ENCODE measurements at regions not wholly inside any gene's neighbourhood (a gene's known extent, or its start where the extent isn't known, plus 50 kb on each side); places are given as distances from the start of the nearest gene placed in this dataset.

- H3K9me3 ChIP-seq = no peaks in the 10 kb centered on the region
- no peaks in the 10 kb centered on the region for H3K27me3 ChIP-seq
- no peak for DNase-seq
- ATAC-seq (ENCODE audit: low FRiP score in 2 of 2) = no peak
- WGBS, 2 donors = 30 to 45% methylated on average over 9 of the region's 9 CpGs
- no peaks in the 10 kb centered on the region for H3K4me1 ChIP-seq
- H3K36me3 ChIP-seq = no peaks in the 10 kb centered on the region
- H3K4me3 ChIP-seq = no peak overlapping the region
- TF ChIP-seq POLR2AphosphoS5 (IDR thresholded peaks at IDR 0.05) (no peak), EP300 (IDR thresholded peaks at IDR 0.05) (no peak), POLR2A (IDR thresholded peaks at IDR 0.05) (no peak)
- no peak overlapping the region for H3K27ac ChIP-seq
Measured at GRCh38 chr16:26214581-26215174, 522.9 kb downstream of the HS3ST4 start.

GRCh38 chr16:26220894-26221293 lies 529.1 kb downstream of the HS3ST4 start:
- Histone ChIP-seq H3K27ac (no peak overlapping the region), H3K36me3 (no peaks in the 10 kb centered on the region), H3K4me1 (no peaks in the 10 kb centered on the region), H3K27me3 (no peaks in the 10 kb centered on the region), H3K4me3 (no peak overlapping the region), H3K9me3 (no peaks in the 10 kb centered on the region)
- TF ChIP-seq POLR2A (IDR thresholded peaks at IDR 0.05) (no peak), POLR2AphosphoS5 (IDR thresholded peaks at IDR 0.05) (no peak), CTCF (IDR thresholded peaks at IDR 0.05) (no peak), EP300 (IDR thresholded peaks at IDR 0.05) (no peak)
- ATAC-seq (ENCODE audit: low FRiP score in 2 of 2) (no peak), DNase-seq (no peak)

GRCh38 chr16:26231647-26232046 lies 539.9 kb downstream of the HS3ST4 start:
- TF ChIP-seq POLR2AphosphoS5 (IDR thresholded peaks at IDR 0.05) (no peak), POLR2A (IDR thresholded peaks at IDR 0.05) (no peak)
- ATAC-seq (ENCODE audit: low FRiP score in 2 of 2) (no peak), DNase-seq (no peak)
- WGBS, 2 donors = 92 to 93% methylated on average over 2 of the region's 2 CpGs
- H3K36me3 ChIP-seq = no peaks in the 10 kb centered on the region
- H3K27me3 ChIP-seq = no peaks in the 10 kb centered on the region
- H3K27ac ChIP-seq = no peak overlapping the region
- no peak overlapping the region for H3K4me3 ChIP-seq
- no peaks in the 10 kb centered on the region for H3K9me3 ChIP-seq
- H3K4me1 ChIP-seq = no peaks in the 10 kb centered on the region

- H3K9me3 ChIP-seq = peaks cover 0 to 4% (median 2%) of the 10 kb centered on the region in 4 donors
- H3K27me3 ChIP-seq = no peaks in the 10 kb centered on the region
- no peak overlapping the region for H3K27ac ChIP-seq
- H3K36me3 ChIP-seq = no peaks in the 10 kb centered on the region
- DNase-seq (peak in 1 of 2 donors; percentile 28), ATAC-seq (ENCODE audit: low FRiP score in 2 of 2) (peak in 1 of 2 donors; percentile 70)
- H3K4me1 ChIP-seq = no peaks in the 10 kb centered on the region
- no peak overlapping the region for H3K4me3 ChIP-seq
- no peak for TF ChIP-seq POLR2A (IDR thresholded peaks at IDR 0.05)
- TF ChIP-seq CTCF (IDR thresholded peaks at IDR 0.05) = no peak
- no peak for TF ChIP-seq POLR2AphosphoS5 (IDR thresholded peaks at IDR 0.05)
- no peak for TF ChIP-seq EP300 (IDR thresholded peaks at IDR 0.05)
- 62 to 88% methylated on average over 6 of the region's 6 CpGs for WGBS, 2 donors
Measured at GRCh38 chr16:26240807-26241206, 549.0 kb downstream of the HS3ST4 start.

- H3K36me3 ChIP-seq = no peaks in the 10 kb centered on the region
- no peak for DNase-seq
- peaks cover 0 to 4% (median 2%) of the 10 kb centered on the region in 4 donors for H3K9me3 ChIP-seq
- 54 to 69% methylated on average over 1 of the region's 1 CpG for WGBS, 2 donors
- H3K27ac ChIP-seq = no peak overlapping the region
- no peak for ATAC-seq (ENCODE audit: low FRiP score in 2 of 2)
- no peaks in the 10 kb centered on the region for H3K4me1 ChIP-seq
- H3K27me3 ChIP-seq = no peaks in the 10 kb centered on the region
- no peak overlapping the region for H3K4me3 ChIP-seq
- TF ChIP-seq CTCF (IDR thresholded peaks at IDR 0.05) (no peak), POLR2AphosphoS5 (IDR thresholded peaks at IDR 0.05) (no peak), EP300 (IDR thresholded peaks at IDR 0.05) (no peak), POLR2A (IDR thresholded peaks at IDR 0.05) (no peak)
Measured at GRCh38 chr16:26247063-26247462, 555.3 kb downstream of the HS3ST4 start.

GRCh38 chr16:26252598-26252997 lies 560.8 kb downstream of the HS3ST4 start:
- no peaks in the 10 kb centered on the region for H3K36me3 ChIP-seq
- H3K9me3 ChIP-seq = no peaks in the 10 kb centered on the region
- TF ChIP-seq EP300 (IDR thresholded peaks at IDR 0.05) (no peak), POLR2AphosphoS5 (IDR thresholded peaks at IDR 0.05) (no peak), CTCF (IDR thresholded peaks at IDR 0.05) (no peak), POLR2A (IDR thresholded peaks at IDR 0.05) (no peak)
- no peak overlapping the region for H3K4me3 ChIP-seq
- ATAC-seq (ENCODE audit: low FRiP score in 2 of 2) (no peak), DNase-seq (no peak)
- H3K27me3 ChIP-seq = no peaks in the 10 kb centered on the region
- WGBS, 2 donors = 71 to 86% methylated on average over 4 of the region's 4 CpGs
- H3K4me1 ChIP-seq = no peaks in the 10 kb centered on the region
- H3K27ac ChIP-seq = no peak overlapping the region

All from upper lobe of left lung (tissue), 6 donors.